HUES48 (cell line): ENCODE measurements at regions not wholly inside any gene's neighbourhood (a gene's known extent, or its start where the extent isn't known, plus 50 kb on each side); places are given as distances from the start of the nearest gene placed in this dataset.

Experiments used
- H3K27ac ChIP-seq: one replicate; pipeline ENCODE4 v1.7.0; 2013; ENCODE audit warnings: low read depth, low read length, inconsistent platforms
- H3K27me3 ChIP-seq: 2 replicates; pipeline ENCODE4 v1.6.1; 2013; ENCODE audit warnings: mild to moderate bottlenecking, low read length; ENCODE audit not compliant: control insufficient read depth, insufficient read depth
- H3K36me3 ChIP-seq: 2 replicates; pipeline ENCODE4 v1.6.1; 2013; ENCODE audit warnings: low read length; ENCODE audit not compliant: control insufficient read depth, insufficient read depth
- H3K4me1 ChIP-seq: 2 replicates; pipeline ENCODE4 v1.6.1; 2013; ENCODE audit warnings: mild to moderate bottlenecking, low read length; ENCODE audit not compliant: control insufficient read depth, insufficient read depth
- H3K4me3 ChIP-seq: 2 replicates; pipeline ENCODE4 v1.5.1; 2013; ENCODE audit warnings: mild to moderate bottlenecking, low read depth, low read length
- H3K9ac ChIP-seq: 2 replicates; pipeline ENCODE4 v1.6.1; 2013; ENCODE audit warnings: mild to moderate bottlenecking, low read depth, low read length, moderate library complexity
- H3K9me3 ChIP-seq: 2 replicates; pipeline ENCODE4 v1.6.1; 2013; ENCODE audit warnings: low read length; ENCODE audit not compliant: control insufficient read depth, insufficient read depth

DNA sequence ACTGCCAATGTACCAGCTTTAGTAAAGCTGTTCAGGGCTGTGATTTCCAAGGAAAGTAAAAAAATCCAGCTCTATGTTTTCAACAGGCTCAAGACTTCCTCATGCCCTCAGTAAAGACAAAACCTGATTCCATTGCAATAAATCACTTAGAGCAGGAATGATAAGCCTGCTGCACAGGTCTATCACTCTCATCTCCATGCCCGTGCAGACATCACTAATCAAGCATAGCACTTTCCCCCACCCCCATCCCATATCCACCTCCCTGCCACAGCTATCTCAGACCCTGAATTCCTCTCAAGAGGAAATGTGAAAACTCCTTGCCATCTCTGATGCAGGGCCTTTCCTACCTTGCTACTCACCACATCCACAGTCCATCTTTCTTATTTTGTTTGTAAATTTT lies 554.9 kb downstream of the MAFB start:
- Histone ChIP-seq H3K27ac (no peak overlapping the region), H3K27me3 (no peaks in the 10 kb centered on the region), H3K9ac (no peak overlapping the region), H3K4me3 (no peak overlapping the region), H3K9me3 (no peaks in the 10 kb centered on the region), H3K4me1 (no peaks in the 10 kb centered on the region), H3K36me3 (no peaks in the 10 kb centered on the region)

DNA sequence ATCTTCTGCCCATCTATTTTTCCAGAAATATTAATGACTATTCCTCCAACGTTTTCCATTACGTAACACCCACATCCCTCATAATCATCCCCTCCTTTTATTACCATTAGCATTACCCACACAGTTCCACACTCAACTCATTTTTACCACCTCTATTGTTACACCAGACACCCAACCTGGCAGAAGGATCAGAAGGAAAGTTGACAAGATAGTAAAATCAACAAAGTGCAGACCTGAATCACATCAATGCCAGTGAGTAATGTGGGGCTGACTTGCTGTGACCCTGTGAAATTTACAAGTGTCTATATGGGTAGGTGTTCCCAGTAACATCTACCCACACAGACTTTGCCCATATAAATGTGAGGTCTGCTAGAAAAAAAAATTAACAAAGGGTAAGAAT lies 568.2 kb downstream of the MAFB start:
- Histone ChIP-seq H3K27me3 (no peaks in the 10 kb centered on the region), H3K9ac (no peak overlapping the region), H3K36me3 (no peaks in the 10 kb centered on the region), H3K4me1 (no peaks in the 10 kb centered on the region), H3K27ac (no peak overlapping the region), H3K9me3 (no peaks in the 10 kb centered on the region), H3K4me3 (no peak overlapping the region)

DNA sequence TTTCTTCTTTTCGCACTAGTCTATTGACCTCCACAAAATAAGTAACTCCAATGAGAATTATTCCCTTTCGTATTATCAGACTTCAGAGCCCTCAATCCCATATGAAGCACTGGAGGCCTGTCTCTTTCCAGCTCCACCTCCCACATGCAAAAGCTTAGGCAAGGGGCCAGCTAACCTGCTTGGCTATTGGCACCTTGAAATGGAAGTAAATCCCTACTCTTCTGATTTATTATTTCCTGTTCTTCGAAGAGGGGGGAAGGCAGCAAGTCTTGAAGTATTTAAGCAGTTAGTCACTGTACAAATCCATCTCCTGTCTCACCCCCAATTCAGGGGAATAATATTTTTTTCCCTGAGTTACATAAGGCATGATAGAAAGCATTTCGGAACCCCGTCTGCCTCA lies 577.8 kb downstream of the MAFB start:
- no peaks in the 10 kb centered on the region for H3K36me3 ChIP-seq
- no peaks in the 10 kb centered on the region for H3K9me3 ChIP-seq
- no peak overlapping the region for H3K4me3 ChIP-seq
- H3K9ac ChIP-seq, result no peak overlapping the region
- H3K27me3 ChIP-seq, result no peaks in the 10 kb centered on the region
- 0 out of 2 replicates have a peak, but pooled peaks cover 3% of the 10 kb centered on the region for H3K4me1 ChIP-seq
- no peak overlapping the region for H3K27ac ChIP-seq

DNA sequence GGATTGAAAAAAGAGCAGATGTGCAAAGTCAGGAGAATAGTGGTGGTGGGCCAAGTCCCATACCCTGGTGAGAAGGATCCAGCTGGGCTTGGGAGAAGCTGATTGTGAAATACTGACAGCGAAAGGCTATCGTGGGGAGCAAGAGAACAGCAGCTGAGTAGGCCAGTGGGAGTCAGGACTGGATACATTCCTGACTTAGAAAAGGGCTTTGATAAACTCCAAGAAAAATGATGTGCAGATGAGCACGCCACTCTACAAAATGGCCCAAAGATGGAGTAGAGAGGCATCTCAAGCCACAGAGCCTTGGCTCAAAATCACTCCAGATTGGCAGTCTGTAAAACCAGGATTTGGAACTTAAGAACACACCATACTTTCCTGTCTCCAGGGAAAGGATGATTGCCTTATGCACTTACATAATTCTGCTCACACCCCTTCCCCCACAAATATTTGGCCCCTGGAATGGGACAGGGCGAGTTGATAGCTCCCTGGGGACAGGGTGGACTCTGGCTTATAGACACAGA lies 578.7 kb downstream of the MAFB start:
- Histone ChIP-seq H3K36me3 (no peaks in the 10 kb centered on the region), H3K27ac (no peak overlapping the region), H3K4me3 (no peak overlapping the region), H3K27me3 (no peaks in the 10 kb centered on the region), H3K9ac (no peak overlapping the region), H3K9me3 (no peaks in the 10 kb centered on the region), H3K4me1 (0 out of 2 replicates have a peak, but pooled peaks cover 3% of the 10 kb centered on the region)

DNA sequence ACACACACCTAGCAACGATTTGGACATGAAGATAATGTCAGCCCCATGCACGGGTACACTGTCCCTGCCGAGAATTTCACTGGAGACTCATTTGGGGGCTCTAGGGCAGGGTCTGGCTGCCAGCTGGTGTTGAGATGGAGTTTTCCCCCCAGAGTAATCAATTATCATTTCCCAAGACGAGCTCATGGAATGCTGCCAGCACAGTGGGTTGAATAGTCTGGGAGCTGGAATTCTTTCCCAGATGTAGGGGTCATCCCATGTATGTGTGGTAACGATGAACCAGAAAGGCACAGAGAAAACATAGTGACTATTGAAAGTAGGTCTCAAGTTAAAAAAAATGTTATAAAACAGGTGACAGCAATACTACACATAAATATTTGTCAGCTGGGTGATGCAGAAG lies 579.9 kb downstream of the MAFB start:
- no peaks in the 10 kb centered on the region for H3K9me3 ChIP-seq
- 0 out of 2 replicates have a peak, but pooled peaks cover 3% of the 10 kb centered on the region for H3K4me1 ChIP-seq
- no peak overlapping the region for H3K27ac ChIP-seq
- no peak overlapping the region for H3K9ac ChIP-seq
- H3K36me3 ChIP-seq, result no peaks in the 10 kb centered on the region
- H3K27me3 ChIP-seq, result no peaks in the 10 kb centered on the region
- H3K4me3 ChIP-seq, result no peak overlapping the region

DNA sequence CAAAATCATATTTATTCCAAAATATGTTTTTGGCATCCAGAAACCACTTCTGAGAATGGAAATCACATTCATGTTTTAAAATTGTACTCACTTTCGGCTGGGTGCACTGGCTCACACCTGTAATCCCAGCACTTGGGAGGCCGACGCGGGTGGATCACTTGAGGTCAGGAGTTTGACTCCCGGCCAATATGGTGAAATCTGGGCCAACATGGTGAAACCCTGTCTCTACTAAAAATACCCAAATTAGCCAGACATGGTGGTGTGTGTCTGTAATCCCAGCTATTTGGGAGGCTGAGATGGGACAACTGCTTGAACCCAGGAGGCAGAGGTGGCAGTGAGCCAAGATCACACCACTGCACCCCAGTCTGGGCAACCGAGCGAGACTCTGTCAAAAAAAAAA lies 580.7 kb downstream of the MAFB start:
- Histone ChIP-seq H3K4me3 (no peak overlapping the region), H3K36me3 (no peaks in the 10 kb centered on the region), H3K9me3 (no peaks in the 10 kb centered on the region), H3K4me1 (0 out of 2 replicates have a peak, but pooled peaks cover 3% of the 10 kb centered on the region), H3K27me3 (no peaks in the 10 kb centered on the region), H3K9ac (no peak overlapping the region), H3K27ac (no peak overlapping the region)

DNA sequence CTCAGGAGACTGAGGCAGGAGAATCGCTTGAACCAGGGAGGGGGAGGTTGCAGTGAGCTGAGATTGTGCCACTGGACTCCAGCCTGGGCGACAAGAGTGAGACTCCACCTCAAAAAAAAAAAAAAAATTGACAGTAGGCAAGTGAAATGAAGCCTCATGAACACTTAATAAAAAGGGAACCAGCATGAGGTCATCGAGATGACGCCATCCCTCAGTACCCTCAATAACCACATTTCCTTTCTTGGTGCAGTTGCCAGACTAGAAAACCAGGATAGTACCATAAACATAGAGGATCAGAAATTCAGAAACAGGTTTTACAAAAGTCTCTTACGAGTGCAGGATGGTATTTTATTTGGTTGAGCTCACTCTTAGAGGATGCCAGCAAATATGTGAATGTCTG lies 584.1 kb downstream of the MAFB start:
- Histone ChIP-seq H3K9me3 (no peaks in the 10 kb centered on the region), H3K27ac (no peak overlapping the region), H3K36me3 (no peaks in the 10 kb centered on the region), H3K4me3 (no peak overlapping the region), H3K27me3 (no peaks in the 10 kb centered on the region), H3K9ac (no peak overlapping the region), H3K4me1 (no peaks in the 10 kb centered on the region)

DNA sequence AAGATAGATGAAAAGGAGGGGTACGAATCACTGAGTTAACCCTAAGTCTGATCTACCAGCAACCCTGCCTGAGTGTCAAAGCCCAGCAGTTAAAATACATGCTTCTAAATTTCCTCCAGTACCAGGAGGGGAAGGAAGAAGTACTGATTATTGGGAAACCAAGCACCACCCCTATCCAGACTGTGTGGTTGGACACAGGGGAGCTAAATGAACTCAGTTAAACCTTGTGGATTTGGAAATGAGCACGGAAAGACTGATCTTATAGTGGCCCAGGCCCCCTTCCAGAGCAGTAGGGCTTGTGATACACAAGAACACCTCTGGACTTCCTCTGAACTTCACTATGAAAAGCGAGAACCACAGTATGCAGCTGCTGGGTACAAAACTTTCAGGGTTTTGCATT lies 585.6 kb downstream of the MAFB start:
- no peaks in the 10 kb centered on the region for H3K4me1 ChIP-seq
- H3K9ac ChIP-seq, result no peak overlapping the region
- H3K4me3 ChIP-seq, result no peak overlapping the region
- H3K27me3 ChIP-seq, result no peaks in the 10 kb centered on the region
- no peaks in the 10 kb centered on the region for H3K9me3 ChIP-seq
- H3K27ac ChIP-seq, result no peak overlapping the region
- no peaks in the 10 kb centered on the region for H3K36me3 ChIP-seq

DNA sequence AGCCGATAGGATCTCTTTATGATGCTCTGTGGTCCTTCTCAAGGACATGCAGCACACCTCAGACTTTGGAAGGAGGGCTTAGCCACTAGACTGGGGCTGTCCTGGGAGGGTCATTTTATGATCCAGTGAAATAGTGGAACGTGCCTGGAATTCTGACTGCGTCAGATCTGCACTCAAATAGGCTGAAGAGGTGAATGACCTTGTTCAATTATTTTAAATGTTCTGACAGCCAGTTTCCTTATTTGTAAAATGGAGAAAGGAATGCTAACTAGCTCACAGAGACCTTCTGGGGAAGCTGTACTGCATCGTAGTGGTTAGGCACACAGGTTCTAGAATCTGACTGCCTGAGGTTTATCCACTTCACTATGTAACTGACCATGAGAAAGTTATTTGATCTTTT lies 587.5 kb downstream of the MAFB start:
- Histone ChIP-seq H3K4me1 (no peaks in the 10 kb centered on the region), H3K4me3 (no peak overlapping the region), H3K9ac (no peak overlapping the region), H3K27me3 (no peaks in the 10 kb centered on the region), H3K9me3 (no peaks in the 10 kb centered on the region), H3K27ac (no peak overlapping the region), H3K36me3 (no peaks in the 10 kb centered on the region)

DNA sequence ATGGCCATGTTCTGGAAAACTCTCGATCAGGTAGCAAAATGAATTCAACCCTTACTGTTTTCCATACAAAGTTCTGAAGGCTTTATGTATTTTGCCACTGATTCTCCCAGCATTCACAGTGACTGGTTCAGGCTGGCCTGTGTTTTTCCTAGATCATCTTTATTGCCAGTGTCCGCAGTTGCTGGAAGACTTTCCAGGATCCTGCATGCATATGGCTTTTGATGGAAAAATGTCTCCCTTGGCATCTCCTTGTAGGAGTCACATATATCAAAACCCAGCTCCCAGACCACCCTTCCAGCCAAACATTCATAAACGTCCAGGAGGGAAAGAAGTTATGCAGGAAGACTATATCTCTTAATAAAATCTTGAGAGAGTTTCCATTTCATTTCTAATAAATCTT lies 588.8 kb downstream of the MAFB start:
- no peaks in the 10 kb centered on the region for H3K4me1 ChIP-seq
- H3K27me3 ChIP-seq, result no peaks in the 10 kb centered on the region
- no peaks in the 10 kb centered on the region for H3K36me3 ChIP-seq
- no peaks in the 10 kb centered on the region for H3K9me3 ChIP-seq
- no peak overlapping the region for H3K27ac ChIP-seq
- H3K4me3 ChIP-seq, result no peak overlapping the region
- H3K9ac ChIP-seq, result no peak overlapping the region

DNA sequence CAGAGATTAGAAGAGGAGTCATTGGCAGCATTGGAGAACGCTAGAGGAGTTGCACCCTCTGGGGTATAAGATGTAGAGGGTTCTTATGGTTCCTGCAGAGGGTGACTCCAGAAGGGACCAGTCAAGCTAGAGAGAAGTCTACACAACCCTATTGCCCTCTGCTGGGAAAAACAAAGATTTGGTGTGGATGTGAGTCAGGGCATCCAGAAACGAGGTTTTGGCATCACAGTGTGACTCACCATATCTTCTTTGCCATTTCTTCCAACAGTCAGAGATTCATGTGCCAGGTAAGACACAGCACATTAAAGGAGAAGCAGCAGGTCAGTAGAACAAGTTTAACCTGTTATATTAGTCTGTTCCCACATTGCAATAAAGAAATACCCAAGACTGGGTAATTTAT lies 598.8 kb downstream of the MAFB start:
- no peak overlapping the region for H3K9ac ChIP-seq
- no peaks in the 10 kb centered on the region for H3K27me3 ChIP-seq
- no peak overlapping the region for H3K27ac ChIP-seq

DNA sequence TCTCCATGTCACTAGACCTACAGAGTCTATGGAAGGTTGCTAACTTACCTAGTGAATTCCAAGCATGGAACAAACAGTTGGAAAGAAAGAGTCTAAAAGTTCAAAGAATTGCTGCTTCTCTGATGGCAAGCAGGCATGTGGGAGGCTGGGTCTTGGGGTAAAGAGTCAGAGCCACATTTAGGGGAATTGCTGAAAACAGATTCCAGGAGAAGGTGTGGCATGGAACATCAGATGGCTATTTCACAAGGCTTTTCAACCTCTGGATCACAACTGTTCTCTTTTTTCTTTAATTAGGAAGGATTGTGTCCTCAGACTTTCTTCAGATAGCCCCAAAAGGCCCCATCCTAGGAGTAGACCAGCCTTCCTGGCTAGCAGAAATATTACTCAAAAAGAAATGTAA lies 601.5 kb downstream of the MAFB start:
- Histone ChIP-seq H3K27ac (no peak overlapping the region), H3K9me3 (peaks cover 10% of the 10 kb centered on the region), H3K36me3 (no peaks in the 10 kb centered on the region), H3K27me3 (no peaks in the 10 kb centered on the region), H3K9ac (no peak overlapping the region), H3K4me3 (no peak overlapping the region), H3K4me1 (0 out of 2 replicates have a peak, but pooled peaks cover 5% of the 10 kb centered on the region)

More for the DNA sequence above, 598.8 kb downstream of the MAFB start:
- Histone ChIP-seq H3K9me3 (peaks cover 10% of the 10 kb centered on the region), H3K4me3 (no peak overlapping the region), H3K36me3 (no peaks in the 10 kb centered on the region), H3K4me1 (no peaks in the 10 kb centered on the region)
